D341Med (cell line): ENCODE measurements at regions not wholly inside any gene's neighbourhood (a gene's known extent, or its start where the extent isn't known, plus 50 kb on each side); places are given as distances from the start of the nearest gene placed in this dataset.
"Not testable (repeated sequence)": the region's sequence is repeated elsewhere in the genome, so short reads cannot be mapped to it uniquely, and the experiment has no call there.

ENCODE experiments used
- DNase-seq: peaks from one replicate; pipeline ENCODE4 v3.0.0; 2012; ENCODE audit warnings: low spot score

DNA sequence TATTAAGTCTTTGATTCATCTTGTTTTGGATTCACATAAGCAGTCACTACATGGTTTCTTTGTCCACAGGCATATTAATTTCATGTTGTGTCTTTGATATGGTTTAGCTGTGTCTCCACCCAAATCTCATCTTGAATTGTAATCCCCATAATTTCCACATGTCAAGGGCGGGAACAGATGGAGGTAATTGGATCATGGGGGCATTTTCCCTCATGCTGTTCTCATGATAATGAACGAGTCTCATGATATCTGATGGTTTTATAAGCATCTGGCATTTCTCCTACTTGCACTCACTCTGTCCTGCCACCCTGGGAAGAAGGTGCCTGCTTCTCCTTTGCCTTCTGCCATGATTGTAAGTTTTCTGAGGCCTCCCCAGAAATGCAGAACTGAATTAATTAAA lies 1811.2 kb upstream of the PCDH10 start:
- no peak for DNase-seq

DNA sequence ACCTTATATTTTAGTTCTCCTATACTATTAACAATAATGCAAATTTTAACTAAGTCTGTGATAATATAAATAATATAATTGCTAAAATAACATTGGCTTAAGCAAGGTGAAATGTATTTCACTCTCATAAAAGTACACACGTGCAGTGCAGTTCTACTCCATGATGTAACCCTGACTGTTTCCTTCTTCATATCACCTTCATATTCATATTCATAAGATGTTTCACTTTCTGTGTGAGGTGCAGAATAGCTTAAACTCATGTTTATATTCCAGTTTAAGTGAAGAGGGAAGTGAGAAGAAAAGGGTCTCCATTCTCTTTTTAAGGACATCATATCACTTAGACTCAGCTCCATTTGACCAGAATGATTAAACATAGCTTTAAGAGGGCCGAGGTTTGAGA lies 1810.0 kb upstream of the PCDH10 start:
- DNase-seq = no peak

DNA sequence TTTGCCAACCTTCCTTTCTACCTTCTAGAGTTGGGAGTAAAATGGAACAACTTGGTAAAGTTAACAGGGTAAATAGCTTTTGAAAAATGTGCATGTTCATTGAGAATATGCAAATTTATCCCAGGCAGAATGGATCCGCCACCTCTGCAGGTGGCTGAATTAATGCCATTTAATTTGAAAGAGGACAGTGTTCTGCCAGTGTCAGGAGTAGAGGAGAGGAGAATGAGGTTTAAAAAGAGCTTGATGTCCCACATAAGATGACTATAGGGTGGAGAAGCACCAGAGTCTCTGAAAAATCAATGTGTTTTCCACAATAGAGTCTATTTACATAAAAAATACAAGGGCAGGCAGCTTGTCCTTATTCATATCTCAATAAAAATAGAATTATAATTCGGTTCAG lies 1804.3 kb upstream of the PCDH10 start:
- DNase-seq = no peak

DNA sequence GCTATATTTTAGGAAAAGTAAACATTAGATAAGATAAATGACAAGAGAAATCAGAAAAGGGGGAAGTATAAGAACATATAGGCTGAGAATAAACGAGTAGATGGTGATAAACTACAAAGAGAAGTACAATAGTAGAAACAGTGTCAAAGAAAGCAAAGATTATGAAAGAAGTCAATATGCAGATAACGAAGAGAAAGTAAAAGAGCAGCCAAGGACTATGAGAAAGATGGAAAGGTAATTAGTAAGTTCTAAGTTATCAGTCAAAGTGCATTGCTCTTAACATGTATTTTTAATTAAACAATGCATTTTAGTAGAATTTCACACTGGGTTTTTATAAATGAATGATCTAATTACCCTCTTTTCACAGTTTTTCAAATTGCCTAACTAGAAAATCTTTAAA lies 1801.3 kb upstream of the PCDH10 start:
- no peak for DNase-seq

DNA sequence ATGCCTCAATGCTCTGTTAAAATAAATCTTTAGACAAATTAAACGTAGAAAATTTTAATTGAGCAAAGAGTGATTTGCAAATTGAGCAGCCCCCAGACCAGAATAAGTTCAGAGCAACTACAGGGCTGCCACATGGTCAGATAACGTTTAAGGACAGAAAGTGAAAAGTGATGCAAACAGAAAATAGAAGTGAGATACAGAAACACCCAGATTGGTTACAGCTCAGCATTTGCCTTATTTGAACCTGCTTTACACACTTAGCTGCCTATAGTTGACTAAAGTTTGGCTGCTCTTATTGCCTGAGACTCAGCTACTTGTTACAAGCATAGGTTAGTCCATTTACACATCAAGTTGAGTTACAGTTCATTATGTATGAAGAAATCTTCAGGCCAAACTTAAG lies 1800.8 kb upstream of the PCDH10 start:
- DNase-seq = no peak

DNA sequence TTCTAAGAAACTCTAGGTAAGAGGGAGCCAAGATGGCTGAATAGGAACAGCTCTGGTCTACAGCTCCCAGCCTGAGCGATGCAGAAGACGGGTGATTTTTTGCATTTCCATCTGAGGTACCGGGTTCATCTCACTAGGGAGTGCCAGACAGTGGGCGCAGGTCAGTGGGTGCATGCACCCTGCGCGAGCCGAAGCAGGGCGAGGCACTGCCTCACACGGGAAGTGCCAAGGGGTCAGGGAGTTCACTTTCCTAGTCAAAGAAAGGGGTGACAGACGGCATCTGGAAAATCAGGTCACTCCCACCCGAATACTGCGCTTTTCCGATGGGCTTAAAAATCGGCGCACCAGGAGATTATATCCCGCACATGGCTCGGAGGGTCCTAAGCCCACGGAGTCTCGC lies 1796.7 kb upstream of the PCDH10 start:
- DNase-seq = not testable (repeated sequence)

DNA sequence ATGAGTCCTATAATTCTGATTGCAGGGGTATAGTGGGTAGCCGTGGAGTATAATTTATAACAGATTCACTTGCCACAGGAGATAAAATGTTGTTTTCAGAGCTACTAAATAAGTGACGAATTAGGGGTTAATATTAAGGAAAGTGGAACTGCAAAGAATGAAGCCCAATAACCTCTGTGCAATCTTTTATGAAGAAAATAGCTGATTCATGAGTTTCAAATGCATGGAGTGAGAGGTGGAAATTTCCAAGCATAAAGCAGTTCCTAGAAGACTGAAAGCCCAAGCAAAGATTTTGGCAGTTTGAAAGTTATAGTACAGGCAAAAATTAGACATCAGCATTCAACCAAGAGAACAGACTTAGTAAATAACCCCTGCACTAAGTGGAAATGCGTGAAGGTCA lies 1782.4 kb upstream of the PCDH10 start:
- DNase-seq = no peak

DNA sequence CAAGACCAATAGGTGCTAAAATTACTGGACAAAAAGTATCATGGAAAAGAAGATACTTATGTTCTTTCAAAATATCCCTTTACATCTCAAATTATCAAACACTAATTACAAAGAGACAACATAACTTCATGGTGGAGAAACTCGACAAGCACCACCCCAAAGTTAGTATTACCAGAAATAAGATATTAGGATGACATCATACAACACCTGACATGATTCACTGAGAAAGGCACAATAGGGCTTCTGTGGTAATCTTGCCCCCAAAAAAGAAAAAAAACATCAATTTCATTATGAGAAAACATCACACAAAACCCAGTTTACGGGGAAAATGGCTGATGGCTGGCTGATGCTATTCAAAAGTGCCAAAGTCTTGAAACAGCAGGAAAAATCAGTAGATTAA lies 1781.7 kb upstream of the PCDH10 start:
- DNase-seq = no peak

DNA sequence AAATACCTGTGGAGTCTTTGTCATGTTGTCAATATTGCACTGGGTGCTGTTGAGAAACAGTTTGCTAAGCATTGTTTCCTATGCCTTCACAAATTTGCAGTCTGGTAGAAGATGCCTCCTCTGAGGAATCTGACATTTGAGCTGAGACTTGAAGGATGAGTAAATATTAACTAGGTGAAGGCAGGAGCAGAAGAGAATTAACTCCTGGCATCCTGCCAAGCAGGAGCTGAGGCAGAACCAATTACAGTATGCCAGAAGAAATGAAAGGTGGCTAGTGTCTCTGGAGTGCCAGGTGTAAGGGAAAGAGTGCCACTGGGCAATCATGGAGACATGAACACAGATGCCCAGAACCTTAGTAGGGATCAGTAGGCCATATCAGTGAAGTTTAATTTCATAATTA lies 1778.2 kb upstream of the PCDH10 start:
- DNase-seq = no peak

DNA sequence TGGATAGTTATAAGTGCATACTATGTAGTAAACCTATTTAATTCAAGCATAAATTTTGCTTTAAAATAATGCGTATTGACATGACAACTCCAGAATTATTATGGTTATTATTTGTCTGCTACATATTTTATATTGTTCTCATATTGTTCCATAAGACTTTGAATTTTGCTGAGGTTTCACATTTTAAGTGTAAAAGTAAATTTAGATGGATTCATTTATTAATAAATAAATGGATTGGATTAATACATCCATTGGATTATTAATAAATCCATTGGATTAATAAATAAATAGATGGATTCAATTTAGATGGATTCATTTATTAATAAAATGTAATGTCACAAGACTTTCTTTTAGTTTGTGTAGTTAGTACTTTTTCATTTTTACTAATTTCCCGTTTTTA lies 1768.0 kb upstream of the PCDH10 start:
- no peak for DNase-seq

DNA sequence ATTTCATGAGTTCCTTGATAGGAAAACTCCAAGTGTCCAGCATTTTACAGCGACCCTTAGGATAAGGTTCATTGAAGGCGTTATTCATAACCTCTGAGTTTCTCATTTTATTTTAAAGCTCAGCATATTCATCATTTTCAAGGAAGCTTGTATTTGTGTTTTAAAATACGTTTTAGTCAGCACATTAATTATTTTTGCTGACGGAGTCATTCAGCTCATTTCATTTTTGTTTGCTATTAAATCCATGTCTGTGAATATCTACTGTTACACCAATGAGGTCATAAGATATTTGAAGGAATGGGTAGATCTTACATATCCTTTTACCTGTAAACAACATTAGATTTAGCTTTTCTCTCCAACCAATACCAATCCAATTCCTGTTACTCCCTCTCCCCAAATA lies 1766.3 kb upstream of the PCDH10 start:
- no peak for DNase-seq

DNA sequence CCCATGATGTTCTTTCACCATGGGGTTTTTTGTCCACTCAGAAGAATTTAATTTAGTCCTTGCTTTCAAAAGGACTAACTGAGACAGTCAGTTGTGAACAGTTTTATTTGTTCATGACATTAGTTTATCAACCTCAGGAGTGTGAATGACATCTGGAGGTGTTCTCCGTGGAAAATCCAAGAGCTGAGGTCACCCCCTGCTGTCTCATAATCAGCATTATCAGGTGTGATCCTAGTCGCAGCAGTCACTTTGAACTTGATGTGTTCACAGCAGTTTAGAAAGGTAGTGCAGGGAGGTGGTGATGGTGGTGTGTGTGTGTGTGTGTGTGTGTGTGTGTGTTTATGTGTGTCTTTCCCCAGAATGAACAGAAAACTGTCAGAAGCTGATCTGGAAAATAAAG lies 1760.8 kb upstream of the PCDH10 start:
- DNase-seq = no peak

DNA sequence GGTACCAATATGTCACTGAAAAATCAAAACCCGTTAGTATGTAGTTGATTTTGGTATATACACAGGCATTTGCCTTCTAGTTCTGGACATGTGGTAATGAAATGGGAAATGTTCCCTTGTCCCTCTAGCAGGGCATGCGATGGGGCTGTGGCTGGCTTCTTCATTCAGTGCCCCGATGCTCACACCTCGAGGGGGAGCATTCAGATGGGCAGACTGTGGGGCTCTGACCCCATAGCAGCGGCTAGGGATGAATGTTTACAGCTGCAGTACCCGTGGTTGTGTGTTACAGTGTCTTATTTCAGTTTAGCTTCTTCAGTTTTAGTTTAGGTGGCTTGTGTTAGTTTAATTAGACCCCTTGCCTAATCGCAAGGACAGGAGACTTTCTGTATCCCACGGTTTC lies 1741.0 kb upstream of the PCDH10 start:
- no peak for DNase-seq

DNA sequence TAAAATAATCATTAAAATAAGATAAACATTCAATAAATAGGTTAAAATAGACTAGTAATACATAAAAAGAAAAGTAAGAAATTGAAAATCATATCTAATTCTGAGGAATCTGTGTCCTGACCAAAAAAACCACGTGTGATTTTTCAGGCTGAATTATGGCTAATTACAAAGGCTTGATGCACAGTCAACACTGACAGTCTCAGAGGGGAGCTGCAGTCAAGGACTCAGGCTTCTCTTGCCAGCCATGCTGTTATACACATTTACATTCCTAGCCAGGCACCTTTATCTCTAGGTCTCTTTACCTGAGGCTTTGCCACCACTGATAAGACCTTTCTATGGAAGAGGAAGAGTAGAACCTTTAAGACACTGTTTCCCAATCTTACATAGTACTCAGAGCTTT lies 1737.7 kb upstream of the PCDH10 start:
- no peak for DNase-seq

DNA sequence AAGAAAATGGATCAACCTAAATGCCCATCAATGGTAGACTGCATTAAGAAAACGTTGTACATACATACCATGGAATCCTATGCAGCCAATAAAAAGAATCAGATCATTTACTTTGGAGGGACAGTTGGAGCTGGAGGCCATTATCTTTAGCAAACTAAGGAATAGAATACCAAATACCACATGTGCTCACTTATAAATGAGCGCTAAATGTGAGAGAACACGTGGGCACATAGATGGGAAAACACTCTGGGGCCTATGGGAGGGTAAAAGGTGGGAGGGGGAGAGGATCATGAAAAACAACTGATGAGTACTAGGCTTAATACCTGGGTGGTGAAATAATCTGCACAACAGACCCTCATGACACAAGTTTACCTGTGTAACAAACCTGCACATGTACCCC lies 1729.9 kb upstream of the PCDH10 start:
- DNase-seq = no peak

DNA sequence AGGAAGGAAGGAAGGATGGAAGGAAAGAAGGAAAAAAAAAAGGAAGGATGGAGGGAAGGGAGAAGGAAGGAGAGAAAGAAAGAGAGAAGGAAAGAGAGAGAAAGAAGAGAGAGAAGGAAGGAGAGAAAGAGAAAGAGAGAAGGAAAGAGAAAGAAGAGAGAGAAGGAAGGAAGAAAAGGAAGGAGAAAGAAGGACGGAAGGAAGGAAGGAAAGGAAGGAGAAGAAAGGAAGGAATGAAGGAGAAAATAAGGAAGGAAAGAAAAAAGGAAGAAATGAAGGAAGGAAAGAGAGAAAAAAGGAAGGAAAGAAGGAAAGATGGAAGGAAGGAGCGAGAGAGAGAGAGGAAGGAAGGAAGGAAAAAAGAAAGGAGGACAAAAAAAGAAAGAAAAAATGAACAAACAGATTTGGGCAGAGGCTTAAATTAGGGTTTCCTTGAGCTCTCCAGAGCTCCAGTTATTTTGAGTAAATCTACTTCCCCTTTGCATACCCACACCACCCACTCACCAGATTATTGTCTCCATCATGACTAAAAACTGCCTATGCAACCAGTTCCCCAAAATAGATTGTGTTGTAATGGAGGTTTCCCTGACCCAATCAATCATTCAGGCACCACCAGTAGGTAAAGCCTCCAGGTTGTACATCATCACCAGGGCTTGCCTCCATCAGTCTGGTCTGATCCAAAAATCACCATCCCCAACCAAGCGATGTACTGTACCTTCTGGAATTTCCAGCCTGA lies 1722.9 kb upstream of the PCDH10 start:
- no peak for DNase-seq

DNA sequence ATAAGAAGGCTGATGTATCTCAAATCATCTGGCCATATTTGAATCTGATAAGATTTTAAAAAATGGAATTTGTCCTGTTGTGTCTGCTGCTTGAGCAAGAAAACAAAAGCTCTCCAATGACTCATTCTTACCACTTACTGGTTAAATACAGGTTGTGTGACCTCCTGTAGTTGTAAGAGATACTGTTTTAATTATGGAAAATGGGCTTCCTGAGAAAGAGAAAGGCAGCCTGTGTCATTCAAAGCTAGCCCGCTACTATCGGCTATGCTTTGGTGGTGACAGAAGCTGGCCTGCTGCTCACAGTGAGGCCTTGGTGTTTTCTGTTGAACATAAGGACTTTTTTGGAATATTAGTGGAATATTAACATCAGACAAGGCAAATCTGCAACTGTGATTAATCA lies 1722.1 kb upstream of the PCDH10 start:
- DNase-seq = no peak

DNA sequence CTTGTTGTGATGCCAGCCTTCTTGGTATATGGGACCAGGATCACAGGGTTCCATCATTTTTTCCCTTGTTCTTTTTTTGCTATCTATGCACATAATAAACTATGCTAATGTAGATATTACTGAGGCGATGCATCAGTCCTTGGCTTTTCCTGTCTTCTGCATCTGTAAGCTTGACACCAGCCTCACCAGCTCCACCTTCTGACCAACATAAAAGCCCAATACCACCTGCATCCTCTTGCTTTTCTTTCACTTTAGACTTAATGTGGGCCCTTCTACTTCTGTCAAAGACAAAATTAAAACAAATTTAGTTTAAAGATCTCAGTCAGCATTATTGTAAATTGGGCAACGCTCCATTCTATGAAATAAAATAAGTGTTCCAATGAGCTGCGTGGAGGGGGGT lies 1718.8 kb upstream of the PCDH10 start:
- no peak for DNase-seq

DNA sequence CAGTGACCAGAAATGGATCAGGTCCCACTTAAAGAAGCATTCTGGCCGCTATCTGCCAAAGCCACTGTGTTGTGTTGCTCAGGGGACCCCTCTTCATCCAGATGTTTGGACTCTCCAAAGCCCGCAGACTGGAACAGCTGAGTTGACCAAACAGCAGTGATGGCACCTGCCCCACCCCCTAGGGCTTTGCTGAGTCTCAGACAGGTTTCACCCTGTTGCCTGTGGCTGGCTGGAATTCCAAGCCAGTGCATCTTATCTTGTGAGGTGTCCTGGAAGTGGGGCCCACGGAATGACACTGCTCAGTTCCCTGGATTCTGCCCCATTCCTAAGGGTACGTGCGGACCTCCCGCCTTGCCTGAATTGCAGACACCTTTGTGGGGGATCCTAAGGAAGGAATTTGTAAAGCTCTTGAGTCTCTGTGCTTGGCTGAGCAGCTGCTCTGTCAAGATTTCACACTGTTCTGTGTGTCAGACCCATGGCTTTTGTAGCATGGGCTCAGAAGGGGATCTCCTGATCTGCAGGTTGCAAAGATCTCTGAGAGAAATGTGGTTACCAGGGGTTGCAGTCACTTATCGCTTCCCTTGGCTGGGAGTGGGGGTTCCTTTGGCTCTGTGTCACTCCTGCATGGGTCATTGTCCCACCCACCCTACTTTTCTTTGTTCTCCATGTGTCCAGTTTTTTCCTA lies 1707.9 kb upstream of the PCDH10 start:
- DNase-seq = no peak

DNA sequence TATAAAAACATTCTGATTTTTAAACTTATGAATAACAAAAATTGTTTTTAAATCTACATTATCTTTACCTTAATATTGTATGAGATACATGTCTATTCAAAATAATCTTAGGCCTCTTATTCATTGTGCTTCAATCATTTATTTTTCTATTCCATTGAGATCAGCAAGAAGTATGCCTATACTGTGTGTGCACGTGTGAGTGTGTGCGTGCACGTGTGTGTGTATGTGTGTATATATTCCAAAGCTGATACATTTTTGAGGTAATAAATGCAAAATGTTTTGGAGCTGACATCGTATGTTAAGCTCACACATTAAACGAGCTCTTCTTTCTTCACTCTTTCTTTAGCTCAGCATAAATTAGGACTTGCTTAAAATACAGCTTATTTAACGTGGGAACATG lies 1701.2 kb upstream of the PCDH10 start:
- no peak for DNase-seq

DNA sequence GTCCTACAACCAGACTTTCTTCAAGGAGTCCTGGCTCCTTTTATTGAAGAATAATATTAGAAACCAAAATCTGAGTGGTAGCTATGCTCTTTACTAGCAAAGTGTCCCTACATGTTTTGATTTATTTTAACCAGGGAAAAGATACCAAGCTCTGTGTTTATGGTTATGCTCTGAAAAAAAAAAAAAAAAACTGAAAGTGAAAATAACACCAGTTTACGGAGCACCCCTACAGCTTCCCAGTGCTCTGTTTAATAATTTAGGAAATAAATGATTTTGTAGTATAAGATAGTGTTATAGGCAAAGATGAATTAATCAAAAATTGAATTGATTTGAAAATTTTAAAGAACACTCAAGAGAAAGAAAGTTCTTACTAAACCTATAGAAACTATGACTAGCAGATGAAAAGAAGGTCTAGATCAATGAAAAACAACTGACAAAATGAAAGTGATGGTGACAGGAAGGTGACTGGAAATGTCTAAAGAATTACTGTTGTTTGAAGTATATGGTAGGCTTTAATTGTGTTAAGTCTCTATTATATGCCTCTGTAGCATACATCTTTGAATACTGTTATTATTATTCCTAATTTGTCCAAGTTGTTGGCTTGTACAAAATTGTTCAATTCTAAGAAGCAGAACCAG lies 1698.4 kb upstream of the PCDH10 start:
- DNase-seq = no peak

DNA sequence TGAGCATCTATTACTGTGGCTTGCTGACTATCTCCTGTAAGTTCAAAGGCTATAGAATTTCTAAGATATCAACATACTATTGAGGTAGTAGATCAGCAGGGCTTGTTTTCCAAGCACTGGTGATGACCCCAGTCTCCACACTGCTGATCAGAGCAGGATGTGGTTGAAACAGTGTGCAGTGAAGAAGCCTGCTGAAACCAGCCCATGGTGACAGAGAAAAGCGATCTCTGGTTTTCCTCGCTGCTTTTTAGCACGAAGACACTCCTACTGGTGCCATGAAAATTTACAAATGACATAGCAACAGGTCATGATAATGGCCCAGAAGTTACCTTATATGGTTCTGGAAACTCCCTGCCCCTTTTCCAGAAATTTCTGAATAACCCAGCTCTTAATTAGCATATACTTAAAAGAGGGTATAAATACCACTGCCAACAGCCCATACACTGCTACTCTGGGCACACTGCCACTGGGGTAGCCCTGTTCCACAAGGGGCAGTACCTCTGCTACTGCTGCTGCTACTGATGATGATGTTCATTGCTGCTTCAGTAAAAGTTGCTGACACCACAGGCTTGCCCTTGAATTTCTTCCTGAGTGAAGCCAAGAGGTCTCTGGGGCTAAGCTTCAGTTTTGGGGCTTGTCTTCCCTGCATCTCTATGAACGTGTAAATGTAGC lies 1689.5 kb upstream of the PCDH10 start:
- no peak for DNase-seq

DNA sequence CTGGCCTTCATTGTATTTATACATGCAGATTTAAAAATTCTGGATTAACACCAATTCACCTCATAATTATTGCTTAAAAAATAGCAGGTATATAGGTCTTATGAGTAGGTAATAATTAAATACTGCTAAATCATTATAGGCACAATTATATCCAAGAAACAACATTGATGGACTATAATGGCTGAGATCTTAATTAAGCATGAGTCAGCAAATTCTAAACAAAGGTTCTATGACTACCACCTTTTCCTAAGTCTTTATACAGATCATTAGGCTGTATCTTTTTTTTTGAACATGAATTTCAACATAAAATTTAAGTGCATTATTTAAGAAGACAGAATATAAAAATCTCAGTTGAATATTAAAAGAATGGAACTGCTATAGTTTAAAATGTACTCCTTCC lies 1678.7 kb upstream of the PCDH10 start:
- no peak for DNase-seq
